HL-60 (cell line): ENCODE measurements at regions not wholly inside any gene's neighbourhood (a gene's known extent, or its start where the extent isn't known, plus 50 kb on each side); places are given as distances from the start of the nearest gene placed in this dataset.

Experiments used
- DNase-seq, 2 experiments: peaks; one replicate each; pipeline ENCODE4 v3.0.0-alpha.2; 2010 to 2020; ENCODE audit warnings: low read depth in 1 of 2, low spot score in 1 of 2
- H3K27ac ChIP-seq: fragments of 250-450 bp; sonication (Bioruptor Pico); replicated peaks from 2 replicates; pipeline ENCODE4 v1.5.1; 2020; ENCODE audit warnings: mild to moderate bottlenecking, moderate library complexity
- H3K27me3 ChIP-seq: fragments of 250-450 bp; sonication (Bioruptor Pico); 2 replicates; pipeline ENCODE4 v1.5.1; 2021; ENCODE audit warnings: mild to moderate bottlenecking, moderate library complexity; ENCODE audit not compliant: insufficient read depth, poor library complexity, severe bottlenecking
- H3K4me3 ChIP-seq: replicated peaks from 2 replicates; pipeline ENCODE4 v1.5.1; 2011; ENCODE audit warnings: mild to moderate bottlenecking, control low read depth, low read length; ENCODE audit not compliant: insufficient read depth
- CTCF ChIP-seq: IDR thresholded peaks from one replicate; pipeline ENCODE4 v1.5.1; 2011; ENCODE audit warnings: low read length, control low read depth, inconsistent platforms; ENCODE audit not compliant: insufficient read depth
- GABPA ChIP-seq: IDR thresholded peaks from 2 replicates; pipeline ENCODE4 v1.6.1; 2012; ENCODE audit warnings: low read depth
- POLR2AphosphoS5 ChIP-seq: IDR thresholded peaks from 2 replicates; pipeline ENCODE4 v1.6.1; 2012; ENCODE audit warnings: low read depth
- REST ChIP-seq: IDR thresholded peaks from 2 replicates; pipeline ENCODE4 v1.6.1; 2012; ENCODE audit warnings: low read depth; ENCODE audit not compliant: insufficient replicate concordance
- SPI1 ChIP-seq: IDR thresholded peaks from 2 replicates; pipeline ENCODE4 v1.6.1; 2012; ENCODE audit warnings: low read depth, mild to moderate bottlenecking, borderline replicate concordance

GRCh38 chr2:182628916-182629315 lies 87.1 kb upstream of the DNAJC10 start:
- H3K4me3 ChIP-seq, result no peak overlapping the region
- DNase-seq, result no peak
- TF ChIP-seq GABPA (no peak), POLR2AphosphoS5 (no peak), REST (no peak), SPI1 (no peak), CTCF (no peak)

GRCh38 chr2:182630207-182630606 lies 85.8 kb upstream of the DNAJC10 start:
- H3K27ac ChIP-seq, result no peak overlapping the region
- no peaks in the 10 kb centered on the region for H3K27me3 ChIP-seq
- TF ChIP-seq GABPA, result no peak
- no peak for TF ChIP-seq POLR2AphosphoS5
- TF ChIP-seq REST, result no peak
- no peak for TF ChIP-seq CTCF
- no peak for TF ChIP-seq SPI1
- no peak for DNase-seq
- H3K4me3 ChIP-seq, result no peak overlapping the region

More at GRCh38 chr2:182628916-182629315, 87.1 kb upstream of the DNAJC10 start:
- H3K27me3 ChIP-seq, result no peaks in the 10 kb centered on the region
- no peak overlapping the region for H3K27ac ChIP-seq

- H3K27me3 ChIP-seq, result no peaks in the 10 kb centered on the region
- no peak for TF ChIP-seq REST
- no peak for TF ChIP-seq SPI1
- no peak for TF ChIP-seq GABPA
- TF ChIP-seq CTCF, result no peak
- TF ChIP-seq POLR2AphosphoS5, result no peak
Observed at GRCh38 chr2:182631299-182631698, 84.8 kb upstream of the DNAJC10 start.

More at GRCh38 chr2:182631299-182631698, 84.8 kb upstream of the DNAJC10 start:
- DNase-seq, result no peak
- Histone ChIP-seq H3K27ac (no peak overlapping the region), H3K4me3 (no peak overlapping the region)
